GM21447 (cell line): ENCODE measurements at regions not wholly inside any gene's neighbourhood (a gene's known extent, or its start where the extent isn't known, plus 50 kb on each side); places are given as distances from the start of the nearest gene placed in this dataset.
"Not testable (repeated sequence)": the region's sequence is repeated elsewhere in the genome, so short reads cannot be mapped to it uniquely, and the experiment has no call there.

Source experiments
- ATAC-seq: cut with Tn5 transposase; IDR thresholded peaks from one replicate; pipeline ENCODE4 v1.9.1; 2021; ENCODE audit not compliant: unreplicated experiment

DNA sequence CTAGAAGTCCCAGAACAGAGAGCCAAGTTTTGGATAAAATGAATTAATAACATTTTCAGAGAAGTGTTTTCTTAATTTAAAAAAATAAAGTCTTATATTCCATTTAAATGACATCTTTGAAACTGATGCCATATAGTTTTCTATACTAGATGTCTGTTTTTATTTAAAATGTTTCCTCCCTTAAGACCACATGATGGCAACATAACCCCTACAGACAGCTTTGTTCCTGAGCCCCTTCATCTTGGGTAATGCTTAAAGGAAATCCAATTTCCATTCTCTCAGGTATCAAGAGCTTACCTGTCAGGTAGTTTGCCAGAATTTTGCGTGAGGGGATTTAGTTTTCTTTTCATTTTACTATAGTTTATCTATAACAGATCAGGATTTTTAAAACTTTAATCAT, 181.4 kb upstream of the UGT8 start:
- ATAC-seq: no peak

DNA sequence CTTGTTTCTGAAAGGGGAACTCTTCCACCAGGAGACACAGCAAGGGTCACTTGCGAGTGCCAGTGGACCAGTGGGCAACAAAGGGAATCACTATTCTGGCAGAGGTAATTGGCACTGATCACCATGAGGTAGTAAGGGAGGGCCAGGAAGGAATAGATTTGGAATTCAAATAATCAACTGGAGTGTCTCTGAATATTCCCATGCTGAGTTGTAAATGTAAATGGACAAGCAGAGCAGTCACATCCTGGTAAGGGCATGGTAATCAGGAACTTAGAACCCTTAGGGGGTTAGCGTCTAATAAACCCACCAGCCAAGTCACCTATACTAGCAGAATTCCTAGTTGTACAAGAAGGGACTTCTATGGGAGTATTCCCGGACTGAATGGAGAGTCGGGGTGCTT, 178.5 kb upstream of the UGT8 start:
- no peak for ATAC-seq

DNA sequence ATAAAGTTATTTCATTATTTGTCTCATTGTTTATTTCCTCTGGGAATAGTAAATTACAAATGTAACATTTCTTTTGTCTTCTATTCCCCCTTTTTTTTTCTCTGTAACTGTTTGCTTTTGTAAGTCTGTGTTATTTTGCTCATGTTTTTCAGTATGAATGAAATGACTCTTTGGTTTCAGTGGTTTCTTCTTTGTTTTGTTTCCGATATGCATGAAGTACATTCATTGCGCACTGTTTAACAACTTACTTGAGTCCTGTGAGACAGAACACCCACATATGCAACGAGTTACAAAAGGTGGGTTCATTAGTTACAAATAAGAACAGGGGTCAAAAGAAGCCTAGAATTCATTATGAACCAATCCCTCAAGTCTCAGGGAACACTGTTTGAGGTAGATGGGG, 175.0 kb upstream of the UGT8 start:
- no peak for ATAC-seq

DNA sequence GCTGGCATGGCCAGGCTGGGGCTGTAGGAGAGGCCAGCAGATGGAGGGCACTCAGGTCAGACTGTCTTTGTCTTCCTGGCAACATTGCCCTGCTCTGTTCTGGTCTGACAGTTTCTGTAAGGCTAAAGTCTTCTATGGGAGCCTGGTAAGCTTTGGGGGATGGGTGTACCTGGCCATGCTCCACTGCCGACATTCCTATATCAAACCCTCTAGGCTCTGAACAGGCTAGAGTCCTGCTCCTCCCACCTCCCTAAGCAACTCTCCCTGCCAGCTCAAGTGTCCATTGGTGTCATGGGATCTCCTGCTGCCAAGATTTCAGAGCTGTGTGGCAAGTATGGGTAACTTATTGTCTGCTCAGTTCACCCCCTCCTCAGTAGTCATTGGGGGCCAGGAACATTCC, 163.5 kb upstream of the UGT8 start:
- no peak for ATAC-seq

DNA sequence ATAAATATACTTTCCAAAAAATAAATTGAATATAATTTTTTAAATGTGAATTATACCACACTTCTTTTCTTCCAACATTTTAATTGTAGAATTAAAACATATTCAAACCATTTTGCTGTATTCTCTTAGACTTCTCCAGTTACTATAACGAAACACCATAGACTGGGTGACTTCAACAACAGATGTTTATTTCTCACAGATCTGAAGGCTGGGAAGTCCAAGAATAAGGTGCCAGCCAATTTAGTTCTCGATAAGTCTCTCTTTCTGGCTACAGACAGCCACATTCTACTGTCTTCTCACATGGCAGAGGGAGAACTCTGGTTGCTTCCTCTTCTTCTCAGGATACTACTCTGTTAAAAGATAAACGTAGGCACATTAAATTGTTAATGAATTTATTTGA, 155.8 kb upstream of the UGT8 start:
- no peak for ATAC-seq

DNA sequence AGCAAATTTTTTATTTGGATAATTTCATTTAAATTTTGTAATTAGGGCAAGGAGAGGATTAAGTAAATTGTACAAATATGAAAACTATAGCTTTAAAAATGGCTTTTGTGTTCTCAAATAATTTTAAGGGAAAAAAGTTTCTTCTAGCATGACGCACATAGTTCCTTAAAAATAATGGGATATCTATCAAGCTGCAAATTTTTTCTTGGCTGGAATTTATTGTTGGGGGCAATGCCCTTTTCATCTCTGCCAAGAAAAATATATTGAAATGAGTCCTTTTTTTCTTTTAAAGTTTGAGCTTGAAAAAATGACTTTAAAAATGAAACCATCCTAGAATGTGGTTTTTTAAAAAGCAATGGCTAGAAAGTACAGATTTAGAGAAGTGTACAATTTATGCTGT, 154.4 kb upstream of the UGT8 start:
- ATAC-seq: no peak

DNA sequence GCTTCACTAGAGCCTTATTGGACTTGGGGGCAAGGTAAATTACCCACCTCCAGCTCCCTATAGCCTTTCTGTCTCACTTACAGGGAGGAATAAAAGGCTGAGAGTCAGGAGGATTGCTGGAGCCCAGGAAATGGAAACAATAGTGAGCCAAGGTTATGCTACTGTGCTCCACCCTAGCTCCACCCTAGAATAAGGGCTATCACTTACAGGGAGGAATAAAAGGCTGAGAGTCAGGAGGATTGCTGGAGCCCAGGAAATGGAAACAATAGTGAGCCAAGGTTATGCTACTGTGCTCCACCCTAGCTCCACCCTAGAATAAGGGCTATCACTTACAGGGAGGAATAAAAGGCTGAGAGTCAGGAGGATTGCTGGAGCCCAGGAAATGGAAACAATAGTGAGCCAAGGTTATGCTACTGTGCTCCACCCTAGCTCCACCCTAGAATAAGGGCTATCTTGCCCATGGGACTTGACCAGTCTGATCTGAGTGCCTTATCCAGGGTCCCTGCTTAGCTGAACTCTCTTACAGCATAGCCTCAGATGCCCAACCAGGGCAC, 150.6 kb upstream of the UGT8 start:
- not testable (repeated sequence) for ATAC-seq

DNA sequence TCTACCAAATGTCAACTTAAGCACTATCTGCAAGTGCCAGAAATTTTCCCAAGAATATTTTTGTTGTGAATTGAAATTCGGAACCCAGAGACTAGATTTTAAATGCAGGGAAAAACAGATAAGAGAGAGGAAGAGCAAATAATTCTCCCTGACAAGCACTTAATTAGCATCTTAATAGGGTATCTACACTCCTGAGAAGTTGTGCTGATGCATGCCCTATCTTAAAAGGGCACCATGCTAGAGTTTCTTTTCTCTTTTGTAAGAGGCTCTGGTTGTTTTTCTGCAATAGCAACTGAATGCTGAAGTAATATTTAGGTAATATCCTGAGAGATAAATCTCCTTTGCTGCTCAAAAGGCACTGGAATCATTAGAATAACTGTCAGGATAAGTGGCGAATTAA, 139.9 kb upstream of the UGT8 start:
- ATAC-seq: no peak

DNA sequence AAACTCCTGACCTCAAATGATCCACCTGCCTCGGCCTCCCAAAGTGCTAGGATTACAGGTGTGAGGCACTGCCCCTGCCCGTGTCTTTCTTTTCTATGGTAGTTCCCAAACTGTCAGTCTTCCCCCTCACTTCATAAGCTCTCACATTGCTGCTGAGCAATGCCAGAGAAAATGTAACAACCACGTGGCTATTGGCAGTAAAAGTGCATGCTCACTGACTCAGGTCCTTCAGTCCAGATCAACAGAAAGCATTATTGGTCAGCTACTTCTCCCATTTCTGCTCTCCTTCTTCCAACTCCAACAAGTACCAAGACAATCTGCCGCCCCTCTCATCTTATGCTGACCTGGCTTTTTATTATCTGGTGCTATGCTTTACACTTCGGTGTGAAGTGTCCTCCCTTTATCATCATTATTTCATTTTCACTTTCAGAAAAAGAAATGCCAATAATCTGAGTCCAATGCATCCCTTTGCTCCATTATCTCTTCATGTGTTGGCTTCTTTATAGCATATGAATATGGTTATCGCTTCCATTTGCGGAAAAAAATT, 133.8 kb upstream of the UGT8 start:
- no peak for ATAC-seq

DNA sequence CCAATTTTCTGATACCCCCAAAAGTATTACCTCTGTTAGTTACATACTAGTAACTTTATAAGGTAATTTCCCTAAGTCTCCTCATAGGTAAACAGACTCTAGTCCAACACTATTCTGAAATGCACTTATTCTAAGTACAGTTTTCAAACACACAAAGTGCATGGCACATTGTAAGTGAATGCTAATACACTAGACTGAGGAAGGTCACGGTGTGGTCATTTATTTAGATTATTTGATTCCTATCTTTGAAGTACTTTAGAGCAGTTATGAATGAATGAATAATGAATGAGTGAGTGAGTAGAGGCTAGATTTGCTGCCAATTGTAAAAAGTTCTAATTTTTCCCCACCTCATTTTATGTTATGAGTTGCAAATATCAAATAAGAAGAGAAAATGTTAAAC, 132.8 kb upstream of the UGT8 start:
- no peak for ATAC-seq

DNA sequence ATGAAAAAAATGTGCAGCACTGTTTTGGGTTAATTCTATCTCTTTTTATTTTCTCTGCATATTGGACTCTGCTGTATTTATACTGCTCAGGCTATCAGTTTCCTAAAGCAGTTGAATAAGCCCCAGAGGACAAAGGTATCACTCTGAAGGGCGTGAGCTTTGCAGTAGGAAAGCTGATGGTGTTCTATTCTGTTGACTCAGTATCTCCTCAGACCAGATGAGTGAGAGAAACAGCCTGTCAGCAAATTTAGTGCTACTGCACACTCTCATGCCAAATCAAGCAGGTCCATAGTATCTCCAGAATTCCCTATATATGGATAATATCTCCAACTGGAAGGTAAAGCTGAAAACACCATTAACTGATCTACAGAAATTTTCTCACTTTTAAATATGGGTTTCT, 132.3 kb upstream of the UGT8 start:
- no peak for ATAC-seq

DNA sequence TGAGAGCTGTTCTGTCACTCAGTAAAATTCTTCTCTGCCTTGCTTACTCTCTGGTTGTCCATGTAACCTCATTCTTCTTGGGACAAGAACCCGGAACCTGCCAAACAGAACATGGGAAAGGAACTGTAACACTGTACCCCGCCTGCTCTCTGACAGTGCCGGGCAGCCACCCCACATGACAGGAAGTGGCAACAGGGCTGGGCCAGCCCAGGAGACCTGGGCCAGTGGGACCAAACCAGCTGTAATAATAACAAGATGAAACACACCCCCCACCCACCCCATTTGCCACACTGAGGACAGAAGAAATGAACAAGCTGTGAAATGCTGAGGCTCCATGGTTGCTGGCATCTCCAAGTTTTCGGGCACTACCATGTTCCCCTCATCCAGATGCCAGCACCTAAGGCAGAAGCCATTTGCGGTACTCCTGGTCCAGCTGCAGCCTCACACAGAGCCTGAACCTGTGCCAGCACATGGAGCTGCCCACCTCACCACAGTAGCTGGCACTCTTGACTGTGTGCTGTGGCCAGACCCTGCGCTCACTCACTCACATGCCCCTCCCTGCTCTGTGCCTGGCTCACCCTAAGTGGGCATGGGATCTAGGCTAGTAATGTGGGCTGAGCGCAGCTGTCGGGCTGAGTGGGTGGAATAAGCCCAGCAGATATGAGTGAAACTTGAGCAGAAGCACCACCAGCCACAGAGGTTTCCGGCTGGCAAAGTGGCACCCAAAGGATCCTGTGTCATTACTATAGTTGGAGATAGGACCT, 126.2 kb upstream of the UGT8 start:
- ATAC-seq: no peak

DNA sequence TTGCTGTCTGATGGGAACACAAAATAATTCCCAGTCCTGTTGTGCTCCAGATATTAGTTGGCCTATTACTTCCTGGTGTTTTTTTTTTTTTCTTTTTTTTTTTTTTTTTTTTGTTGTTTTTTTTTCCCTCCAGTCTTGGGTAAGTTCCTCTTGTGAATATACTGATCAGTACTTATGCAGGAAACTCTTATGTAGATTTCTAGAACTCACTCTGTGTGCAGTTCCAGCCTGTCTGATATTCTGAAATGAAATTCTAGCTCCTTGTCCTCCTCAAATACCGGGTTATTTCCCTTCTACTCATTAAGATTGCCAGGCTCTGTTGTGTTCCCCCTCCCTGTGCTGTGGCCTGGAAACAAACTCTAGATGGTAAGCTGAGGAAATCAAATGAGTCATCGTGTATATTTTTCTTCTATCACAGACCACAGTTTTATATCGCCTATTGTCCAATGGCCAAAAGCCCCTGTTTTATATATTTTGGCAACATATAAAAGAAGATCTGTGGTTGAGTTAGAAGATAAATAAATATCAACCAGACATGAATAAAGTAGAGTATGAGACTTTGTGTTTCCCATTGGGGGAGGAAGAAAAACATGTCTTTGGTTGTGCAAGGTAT, 124.3 kb upstream of the UGT8 start:
- no peak for ATAC-seq

DNA sequence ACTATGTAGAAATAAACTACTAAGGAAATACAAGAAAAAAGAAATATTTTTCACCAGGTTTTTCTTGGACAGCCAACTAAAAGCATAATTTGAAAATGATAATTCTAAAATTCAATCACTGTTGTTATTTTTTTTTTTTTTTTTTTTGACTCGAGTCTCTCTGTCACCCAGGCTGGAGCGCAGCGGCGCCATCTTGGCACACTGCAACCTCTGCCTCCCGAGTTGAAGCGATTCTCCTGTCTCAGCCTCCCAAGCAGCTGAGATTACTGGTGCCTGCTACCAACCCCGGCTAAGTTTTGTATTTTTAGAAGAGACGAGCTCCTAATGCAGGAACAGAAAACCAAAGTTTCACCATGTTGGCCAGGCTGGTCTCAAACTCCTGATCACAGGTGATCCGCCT, 122.3 kb upstream of the UGT8 start:
- no peak for ATAC-seq

DNA sequence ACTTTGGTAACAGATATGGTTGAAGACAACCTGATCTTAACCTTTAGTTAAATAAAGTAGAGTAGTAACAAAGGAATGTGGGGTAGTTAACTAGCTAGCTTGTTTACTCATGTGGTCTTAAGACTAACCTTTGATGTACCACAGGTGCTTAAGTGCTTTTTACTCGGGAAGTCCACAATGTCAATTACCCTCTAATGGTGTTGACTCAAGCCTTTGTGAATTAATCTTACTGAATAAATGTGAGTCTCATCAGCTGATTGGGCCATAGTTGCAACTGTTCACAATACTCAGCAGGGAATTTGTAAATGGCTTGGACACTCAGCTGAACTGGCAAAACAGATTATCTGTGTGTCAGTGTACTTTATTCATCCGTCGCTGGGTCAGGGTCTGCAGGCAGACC, 119.0 kb upstream of the UGT8 start:
- ATAC-seq: no peak

DNA sequence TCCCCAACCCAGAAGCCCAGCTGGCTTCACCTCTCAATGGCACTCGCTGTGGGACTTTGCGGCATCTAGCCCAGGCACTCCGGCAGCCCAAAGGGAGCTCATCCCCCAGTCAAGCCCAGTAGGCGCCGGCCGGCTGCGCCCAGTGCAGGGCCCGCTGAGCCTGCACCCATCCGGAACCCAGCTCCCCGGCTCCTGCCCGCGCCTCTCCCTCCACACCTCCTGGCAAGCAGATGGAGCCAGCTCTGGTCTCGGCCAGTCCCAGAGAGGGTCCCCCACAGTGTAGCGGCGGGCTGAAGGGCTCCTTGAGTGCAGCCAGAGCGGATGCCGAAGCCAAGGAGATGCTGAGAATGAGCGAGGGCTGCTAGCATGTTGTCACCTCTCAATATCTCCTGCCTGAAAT, 116.8 kb upstream of the UGT8 start:
- ATAC-seq: no peak

DNA sequence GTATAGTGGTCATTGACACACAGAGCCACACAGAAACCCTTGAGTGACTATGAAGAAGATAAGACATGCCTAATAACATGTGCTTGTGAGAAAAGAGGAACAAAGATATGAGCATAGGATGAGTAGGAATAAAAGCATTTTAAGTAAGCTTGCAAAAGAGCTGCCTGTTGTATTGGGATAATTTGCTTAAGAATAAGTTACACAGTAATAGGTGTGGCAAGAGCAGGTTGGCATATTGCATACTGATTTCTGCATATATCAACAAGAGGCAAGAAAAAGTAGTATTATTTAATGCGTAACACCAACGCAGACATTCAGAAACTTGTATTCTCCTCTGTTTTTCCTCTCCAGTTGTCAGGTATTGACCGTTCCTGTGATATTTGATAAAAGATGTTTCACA, 111.5 kb upstream of the UGT8 start:
- no peak for ATAC-seq

DNA sequence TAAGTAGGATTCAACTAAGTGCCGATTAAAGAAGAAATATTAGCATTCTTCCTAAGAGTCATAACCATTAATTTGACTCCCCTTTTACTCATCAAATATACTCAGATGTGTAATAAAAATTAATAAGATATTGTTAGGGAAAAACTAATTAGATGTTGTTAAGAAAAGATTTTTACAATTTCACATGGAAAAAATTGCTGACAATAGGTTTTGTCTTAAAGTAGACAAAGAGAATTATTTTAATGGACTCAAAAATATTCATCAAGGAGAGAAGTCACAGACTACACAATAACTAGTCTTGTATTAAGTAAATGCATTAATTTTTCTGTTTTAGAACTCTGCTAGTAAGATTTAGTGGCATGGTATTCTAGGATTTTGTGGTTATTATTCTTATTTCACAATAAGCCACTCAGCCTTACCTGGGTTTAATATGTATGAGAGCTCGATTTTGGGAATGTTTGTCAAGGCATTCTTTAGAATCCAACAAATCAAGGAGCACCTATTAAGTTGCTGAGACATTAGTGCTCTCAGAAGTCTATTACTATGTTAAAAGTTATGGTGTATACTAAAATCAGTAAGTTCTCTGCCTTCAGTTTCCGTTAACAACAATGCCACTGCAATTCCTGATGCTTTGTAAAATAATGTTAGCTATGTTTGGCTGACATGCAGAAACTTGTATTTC, 110.2 kb upstream of the UGT8 start:
- ATAC-seq: no peak

DNA sequence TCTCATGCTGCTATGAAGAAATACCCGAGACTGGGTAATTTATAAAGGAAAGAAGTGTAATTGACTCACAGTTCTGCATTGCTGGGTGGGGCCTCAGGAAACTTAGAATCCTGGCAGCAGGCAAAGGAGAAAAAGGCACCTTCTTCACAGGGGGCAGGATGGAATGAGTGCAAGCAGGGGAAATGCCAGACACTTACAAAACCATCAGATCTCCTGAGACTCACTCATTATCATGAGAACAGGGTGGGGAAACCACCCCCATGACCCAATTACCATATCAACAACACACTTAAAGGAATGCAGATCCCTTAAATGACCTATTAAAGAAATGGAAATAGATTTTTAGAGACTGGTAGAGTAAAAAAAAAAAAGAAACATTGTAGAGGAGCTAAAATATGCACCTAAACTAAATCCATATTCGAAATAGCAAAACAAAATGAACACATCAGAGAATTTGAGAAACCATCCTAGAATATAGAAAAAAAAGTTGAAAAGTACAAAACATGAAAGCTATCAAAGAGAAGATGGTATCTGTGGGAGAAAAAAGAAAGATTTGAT, 104.3 kb upstream of the UGT8 start:
- ATAC-seq: no peak

DNA sequence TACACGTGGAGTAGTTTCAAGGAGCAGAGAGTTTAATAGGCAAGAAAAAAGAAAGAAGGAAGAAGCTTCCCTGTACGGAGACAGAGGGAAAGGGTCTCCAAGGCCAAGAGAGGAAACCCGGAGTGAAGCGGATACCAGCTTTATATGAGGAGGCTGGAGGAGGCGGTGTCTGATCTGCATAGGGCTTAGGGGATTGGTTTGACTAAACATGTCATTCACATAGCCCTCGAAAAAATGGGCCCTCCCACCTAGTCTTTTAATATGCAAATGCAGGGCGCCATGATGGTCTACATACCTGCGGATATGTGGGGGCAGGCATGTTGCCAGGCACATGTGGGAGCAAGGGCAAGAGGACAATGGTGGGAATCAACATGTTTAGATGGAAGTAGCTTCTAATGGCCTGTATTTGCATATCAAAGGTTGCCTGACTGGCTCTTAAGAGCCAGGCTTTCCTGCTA, 103.1 kb upstream of the UGT8 start:
- ATAC-seq: no peak

DNA sequence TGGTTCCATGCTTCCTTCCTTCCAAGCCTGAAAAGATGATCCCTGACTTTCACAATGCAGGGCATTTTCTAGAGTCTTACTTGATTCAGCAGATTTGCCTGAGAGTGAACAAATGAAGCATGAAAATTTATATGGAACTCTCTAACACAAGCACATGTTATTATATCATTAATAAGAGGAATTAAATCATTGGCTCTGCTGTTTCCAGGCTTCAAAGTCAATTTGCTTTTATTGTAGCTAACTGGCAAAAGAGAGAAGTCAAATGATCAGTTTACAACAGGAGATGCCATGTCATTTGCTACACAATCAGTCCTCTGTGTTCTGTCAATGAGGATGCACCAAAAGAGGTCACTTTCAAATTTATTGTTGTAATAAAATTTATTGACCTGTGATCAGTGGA, 101.5 kb upstream of the UGT8 start:
- ATAC-seq: no peak
